H9 (cell line): ENCODE measurements at regions not wholly inside any gene's neighbourhood (a gene's known extent, or its start where the extent isn't known, plus 50 kb on each side); places are given as distances from the start of the nearest gene placed in this dataset.

Experiments
- DNase-seq: peaks from one replicate; pipeline ENCODE4 v3.0.0-alpha.2; 2017
- H2AFZ ChIP-seq: one replicate; pipeline ENCODE4 v1.6.1; 2013; ENCODE audit warnings: mild to moderate bottlenecking, low read length, control low read depth, moderate library complexity
- H2AK5ac ChIP-seq: 2 replicates; pipeline ENCODE4 v1.6.1; 2013; ENCODE audit warnings: low read length, control low read depth, mixed read lengths; ENCODE audit not compliant: insufficient read length
- H2BK120ac ChIP-seq: one replicate; pipeline ENCODE4 v1.6.1; 2013; ENCODE audit warnings: low read depth, mild to moderate bottlenecking, low read length, control low read depth, inconsistent platforms; ENCODE audit not compliant: poor library complexity, severe bottlenecking
- H2BK12ac ChIP-seq: 2 replicates; pipeline ENCODE4 v1.6.1; 2013; ENCODE audit warnings: low read length, control low read depth, mixed read lengths, low read depth; ENCODE audit not compliant: insufficient read length
- H2BK15ac ChIP-seq: 2 replicates; pipeline ENCODE4 v1.6.1; 2013; ENCODE audit warnings: low read depth, low read length, control low read depth
- H2BK20ac ChIP-seq: one replicate; pipeline ENCODE4 v1.6.1; 2013; ENCODE audit warnings: low read depth, mild to moderate bottlenecking, low read length, control low read depth, inconsistent platforms; ENCODE audit not compliant: poor library complexity, severe bottlenecking
- H2BK5ac ChIP-seq: 2 replicates; pipeline ENCODE4 v1.6.1; 2013; ENCODE audit warnings: low read length, control low read depth, mixed read lengths; ENCODE audit not compliant: insufficient read length
- H3K14ac ChIP-seq: 2 replicates; pipeline ENCODE4 v1.6.1; 2013; ENCODE audit warnings: low read length, control low read depth; ENCODE audit not compliant: insufficient read depth
- H3K18ac ChIP-seq: 2 replicates; pipeline ENCODE4 v1.6.1; 2013; ENCODE audit warnings: low read depth, mild to moderate bottlenecking, mixed read lengths, low read length, control low read depth; ENCODE audit not compliant: insufficient read length
- H3K23ac ChIP-seq: 2 replicates; pipeline ENCODE4 v1.6.1; 2013; ENCODE audit warnings: low read length, control low read depth, mixed read lengths, low read depth; ENCODE audit not compliant: insufficient read length
- H3K23me2 ChIP-seq: 2 replicates; pipeline ENCODE4 v1.6.1; 2013; ENCODE audit warnings: low read depth, mild to moderate bottlenecking, mixed read lengths, low read length, control low read depth; ENCODE audit not compliant: insufficient read length, poor library complexity, severe bottlenecking
- H3K27ac ChIP-seq: 2 replicates; pipeline ENCODE4 v1.5.1; 2013; ENCODE audit warnings: low read length, control low read depth, mixed read lengths, low read depth; ENCODE audit not compliant: insufficient read length
- H3K27me3 ChIP-seq: 2 replicates; pipeline ENCODE4 v1.6.1; 2013; ENCODE audit warnings: low read length, control low read depth, inconsistent platforms; ENCODE audit not compliant: insufficient read depth
- H3K4ac ChIP-seq: 2 replicates; pipeline ENCODE4 v1.6.1; 2013; ENCODE audit warnings: low read depth, mild to moderate bottlenecking, control low read depth, inconsistent platforms, low read length, moderate library complexity
- H3K4me1 ChIP-seq: 2 replicates; pipeline ENCODE4 v1.6.1; 2013; ENCODE audit warnings: low read length, control low read depth, inconsistent platforms; ENCODE audit not compliant: insufficient read depth
- H3K4me2 ChIP-seq: 2 replicates; pipeline ENCODE4 v1.6.1; 2013; ENCODE audit warnings: low read length, control low read depth, mixed read lengths; ENCODE audit not compliant: insufficient read length, insufficient read depth
- H3K56ac ChIP-seq: 2 replicates; pipeline ENCODE4 v1.6.1; 2013; ENCODE audit warnings: low read depth, mild to moderate bottlenecking, mixed read lengths, low read length, control low read depth; ENCODE audit not compliant: insufficient read length
- H3K79me1 ChIP-seq: 2 replicates; pipeline ENCODE4 v1.6.1; 2013; ENCODE audit warnings: low read depth, mild to moderate bottlenecking, moderate library complexity, low read length, control low read depth, inconsistent platforms; ENCODE audit not compliant: insufficient read depth, poor library complexity, severe bottlenecking
- H3K79me2 ChIP-seq: 2 replicates; pipeline ENCODE4 v1.6.1; 2013; ENCODE audit warnings: low read length, control low read depth, inconsistent platforms; ENCODE audit not compliant: insufficient read depth
- H3K9ac ChIP-seq: 2 replicates; pipeline ENCODE4 v1.6.1; 2013; ENCODE audit warnings: low read length, control low read depth, mixed read lengths; ENCODE audit not compliant: insufficient read length; ENCODE audit errors: extremely low read depth
- H3K9me3 ChIP-seq: one replicate; pipeline ENCODE4 v1.6.1; 2013; ENCODE audit warnings: low read depth, low read length, inconsistent platforms; ENCODE audit not compliant: control insufficient read depth
- H3T11ph ChIP-seq: one replicate; pipeline ENCODE4 v1.6.1; 2013; ENCODE audit warnings: mild to moderate bottlenecking, low read length, control low read depth, inconsistent platforms
- H4K20me1 ChIP-seq: one replicate; pipeline ENCODE4 v1.6.1; 2013; ENCODE audit not compliant: control insufficient read depth, insufficient read length, insufficient read depth
- H4K5ac ChIP-seq: 2 replicates; pipeline ENCODE4 v1.6.1; 2013; ENCODE audit warnings: low read depth, mild to moderate bottlenecking, mixed read lengths, low read length, control low read depth; ENCODE audit not compliant: insufficient read length
- H4K8ac ChIP-seq: replicated peaks from 2 replicates; pipeline ENCODE4 v1.6.1; 2013; ENCODE audit warnings: low read length, control low read depth, mixed read lengths, low read depth; ENCODE audit not compliant: insufficient read length
- H4K91ac ChIP-seq: 2 replicates; pipeline ENCODE4 v1.6.1; 2013; ENCODE audit warnings: low read depth, mild to moderate bottlenecking, moderate library complexity, mixed read lengths, low read length, control low read depth; ENCODE audit not compliant: insufficient read length
- H3K27ac Mint-ChIP-seq, 3 experiments: 2 replicates in 2 of 3; 3 replicates in 1 of 3; pipeline ENCODE4 v1.8.0; 2020 to 2021; ENCODE audit warnings: mixed read lengths in 3 of 3, mild to moderate bottlenecking in 1 of 3, moderate library complexity in 1 of 3
- H3K27me3 Mint-ChIP-seq: 2 replicates; pipeline ENCODE4 v1.8.0; 2021; ENCODE audit warnings: low read depth, mild to moderate bottlenecking, moderate library complexity, mixed read lengths
- H3K36me3 Mint-ChIP-seq, 3 experiments: 2 replicates in 2 of 3; 3 replicates in 1 of 3; pipeline ENCODE4 v1.8.0; 2020 to 2021; ENCODE audit warnings: low read depth in 3 of 3, mixed read lengths in 3 of 3; ENCODE audit not compliant: insufficient read depth in 1 of 3
- H3K4me1 Mint-ChIP-seq, 2 experiments: 2 replicates each; pipeline ENCODE4 v1.8.0; 2020; ENCODE audit warnings: mixed read lengths in 2 of 2
- H3K4me3 Mint-ChIP-seq, 2 experiments: 2 replicates in 1 of 2; 3 replicates in 1 of 2; pipeline ENCODE4 v1.8.0; 2020 to 2021; ENCODE audit warnings: mild to moderate bottlenecking in 2 of 2, mixed read lengths in 2 of 2, moderate library complexity in 1 of 2
- H3K9me3 Mint-ChIP-seq, 2 experiments: 2 replicates in 1 of 2; 3 replicates in 1 of 2; pipeline ENCODE4 v1.8.0; 2020; ENCODE audit warnings: mild to moderate bottlenecking in 2 of 2, mixed read lengths in 2 of 2, moderate library complexity in 1 of 2
- CTCF ChIP-seq: fragments of 200-600 bp; sonication (generic); conservative IDR thresholded peaks from 3 replicates; pipeline ENCODE4 v1.8.0; 2021; ENCODE audit warnings: antibody characterized with exemption, mild to moderate bottlenecking
- WGBS: extraction: QIAGEN DNeasy Blood & Tissue Kit; methylation state at CpG from one replicate; pipeline ENCODE4 v1.1.7; 2013; ENCODE audit warnings: missing lambda C conversion rate, low lambda C conversion rate, mixed read lengths; ENCODE audit not compliant: insufficient read length; ENCODE audit errors: extremely low coverage; 5-methylcytosine and 5-hydroxymethylcytosine counted together

GRCh38 chr5:167361795-167362194 lies 929.6 kb upstream of the WWC1 start:
- WGBS, result no CpG with 5 or more reads among the region's 1 CpG

More at GRCh38 chr5:167361795-167362194, 929.6 kb upstream of the WWC1 start:
- Mint-ChIP-seq H3K9me3 (peaks cover 14 to 16% of the 10 kb centered on the region in 2 experiments), H3K4me3 (no peak overlapping the region), H3K4me1 (peaks cover 5 to 6% of the 10 kb centered on the region in 2 experiments), H3K27ac (no peak overlapping the region), H3K36me3 (peaks cover 5 to 22% (median 10%) of the 10 kb centered on the region in 3 experiments; a peak in 6 of 7 replicates), H3K27me3 (no peaks in the 10 kb centered on the region)
- Histone ChIP-seq H3K79me2 (no peaks in the 10 kb centered on the region), H3K27ac (no peak overlapping the region), H2AFZ (no peak overlapping the region), H4K20me1 (no peaks in the 10 kb centered on the region), H3K9me3 (no peaks in the 10 kb centered on the region), H2BK120ac (no peak overlapping the region), H3K18ac (no peak overlapping the region), H4K5ac (no peak overlapping the region), H3K9ac (no peak overlapping the region), H2AK5ac (no peak overlapping the region), H3K4me1 (no peaks in the 10 kb centered on the region; the same call in 1 of the 2 replicates), H3K23ac (no peak overlapping the region), H3K27me3 (no peaks in the 10 kb centered on the region), H2BK15ac (no peak overlapping the region), H2BK20ac (no peak overlapping the region), H3K14ac (no peak overlapping the region), H3K4me2 (no peak overlapping the region), H2BK5ac (no peak overlapping the region), H3K4ac (no peak overlapping the region), H3K79me1 (no peaks in the 10 kb centered on the region), H4K91ac (no peak overlapping the region), H3T11ph (no peak overlapping the region), H3K56ac (no peak overlapping the region), H4K8ac (no peak overlapping the region), H3K23me2 (no peaks in the 10 kb centered on the region), H2BK12ac (no peak overlapping the region)
- TF ChIP-seq CTCF, result no peak
- DNase-seq, result no peak
